Ascending aorta (tissue), 2 donors: ENCODE measurements at regions not wholly inside any gene's neighbourhood (a gene's known extent, or its start where the extent isn't known, plus 50 kb on each side); places are given as distances from the start of the nearest gene placed in this dataset.
"Not testable (repeated sequence)": the region's sequence is repeated elsewhere in the genome, so short reads cannot be mapped to it uniquely, and the experiment has no call there.

Experiments
- DNase-seq, 2 donors: peaks; one replicate each; pipeline ENCODE4 v3.0.0-alpha.2; 2019; ENCODE audit warnings: low spot score in 2 of 2
- H3K27ac ChIP-seq, 2 donors: fragments of 200-600 bp; sonication (generic); one replicate each; pipeline ENCODE4 v1.5.1; 2016 to 2017; ENCODE audit warnings: mild to moderate bottlenecking in 1 of 2
- H3K27me3 ChIP-seq: fragments of 200-600 bp; sonication (generic); one replicate; pipeline ENCODE4 v1.5.1; 2017
- H3K36me3 ChIP-seq, 2 donors: fragments of 200-600 bp; sonication (generic); one replicate each; pipeline ENCODE4 v1.5.1; 2016
- H3K4me1 ChIP-seq, 2 donors: fragments of 200-600 bp; sonication (generic); one replicate each; pipeline ENCODE4 v1.5.1; 2016 to 2017; ENCODE audit warnings: mild to moderate bottlenecking in 1 of 2
- H3K4me3 ChIP-seq, 2 donors: fragments of 200-600 bp; sonication (generic); one replicate each; pipeline ENCODE4 v1.5.1; 2016 to 2017; ENCODE audit warnings: mild to moderate bottlenecking in 1 of 2
- H3K9me3 ChIP-seq, 2 donors: fragments of 200-600 bp; sonication (generic); one replicate each; pipeline ENCODE4 v1.5.1; 2016
- intact Hi-C: fragments of 100-400 bp; cut with DNase I; formaldehyde crosslinking; loops from one replicate; pipeline ENCODE4 v1.15.1; 2023
- TF ChIP-seq, protein P1 (sequence below), 3 experiments: fragments of 200-600 bp in 2 of 3; fragments of 450-650 bp in 1 of 3; sonication (generic) in 2 of 3; IDR thresholded peaks; one replicate each; pipeline ENCODE4 v1.5.1; 2016 to 2019; ENCODE audit warnings: antibody characterized with exemption in 3 of 3, mild to moderate bottlenecking in 1 of 3, moderate library complexity in 1 of 3

DNA sequence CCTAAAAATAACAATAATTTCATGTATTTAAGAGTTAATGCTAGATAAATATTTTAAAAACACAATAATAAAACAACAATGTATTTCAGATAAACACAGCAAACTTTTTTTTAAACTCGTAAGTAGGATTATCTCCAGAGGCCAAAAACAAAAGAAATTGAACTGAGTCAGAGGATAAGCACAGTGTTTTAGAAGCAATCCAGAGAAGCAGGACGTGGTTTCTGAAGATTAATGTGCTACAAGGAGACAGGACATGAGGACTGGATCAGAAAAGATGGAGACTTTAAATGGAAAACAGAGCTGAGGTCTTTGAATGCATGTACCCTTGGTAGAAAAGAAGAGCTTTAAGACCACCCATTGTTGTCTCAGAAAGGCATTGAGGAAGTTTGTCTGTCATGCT, 491.2 kb upstream of the TLE4 start:
- Histone ChIP-seq H3K9me3 (no peaks in the 10 kb centered on the region), H3K27me3 (no peaks in the 10 kb centered on the region), H3K36me3 (no peaks in the 10 kb centered on the region), H3K27ac (no peak overlapping the region), H3K4me3 (no peak overlapping the region), H3K4me1 (no peaks in the 10 kb centered on the region)
- intact Hi-C loops = no loop called here
- DNase-seq = no peak
- TF ChIP-seq, protein P1, sequence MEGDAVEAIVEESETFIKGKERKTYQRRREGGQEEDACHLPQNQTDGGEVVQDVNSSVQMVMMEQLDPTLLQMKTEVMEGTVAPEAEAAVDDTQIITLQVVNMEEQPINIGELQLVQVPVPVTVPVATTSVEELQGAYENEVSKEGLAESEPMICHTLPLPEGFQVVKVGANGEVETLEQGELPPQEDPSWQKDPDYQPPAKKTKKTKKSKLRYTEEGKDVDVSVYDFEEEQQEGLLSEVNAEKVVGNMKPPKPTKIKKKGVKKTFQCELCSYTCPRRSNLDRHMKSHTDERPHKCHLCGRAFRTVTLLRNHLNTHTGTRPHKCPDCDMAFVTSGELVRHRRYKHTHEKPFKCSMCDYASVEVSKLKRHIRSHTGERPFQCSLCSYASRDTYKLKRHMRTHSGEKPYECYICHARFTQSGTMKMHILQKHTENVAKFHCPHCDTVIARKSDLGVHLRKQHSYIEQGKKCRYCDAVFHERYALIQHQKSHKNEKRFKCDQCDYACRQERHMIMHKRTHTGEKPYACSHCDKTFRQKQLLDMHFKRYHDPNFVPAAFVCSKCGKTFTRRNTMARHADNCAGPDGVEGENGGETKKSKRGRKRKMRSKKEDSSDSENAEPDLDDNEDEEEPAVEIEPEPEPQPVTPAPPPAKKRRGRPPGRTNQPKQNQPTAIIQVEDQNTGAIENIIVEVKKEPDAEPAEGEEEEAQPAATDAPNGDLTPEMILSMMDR (IDR thresholded peaks at IDR 0.05) = no peak

DNA sequence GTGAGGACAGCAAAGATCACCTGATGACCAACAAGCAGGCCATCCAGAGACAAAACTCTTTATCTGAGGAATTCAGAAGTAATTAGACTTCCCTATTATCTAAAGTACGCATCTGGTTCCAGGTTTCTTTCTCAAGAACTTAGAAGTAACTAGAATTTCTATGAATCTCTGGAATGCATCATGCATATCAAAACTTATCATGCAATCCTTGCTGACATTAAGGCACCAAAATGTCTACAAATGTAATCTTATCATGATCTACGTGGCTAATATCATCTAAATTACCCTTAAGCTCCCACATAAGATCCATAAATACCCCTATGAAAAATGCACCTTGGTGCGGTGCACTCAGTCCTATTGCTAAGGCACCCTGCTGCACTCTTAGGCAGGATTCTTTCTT, 488.1 kb upstream of the TLE4 start:
- intact Hi-C loops = no loop called here
- no peaks in the 10 kb centered on the region for H3K4me1 ChIP-seq

DNA sequence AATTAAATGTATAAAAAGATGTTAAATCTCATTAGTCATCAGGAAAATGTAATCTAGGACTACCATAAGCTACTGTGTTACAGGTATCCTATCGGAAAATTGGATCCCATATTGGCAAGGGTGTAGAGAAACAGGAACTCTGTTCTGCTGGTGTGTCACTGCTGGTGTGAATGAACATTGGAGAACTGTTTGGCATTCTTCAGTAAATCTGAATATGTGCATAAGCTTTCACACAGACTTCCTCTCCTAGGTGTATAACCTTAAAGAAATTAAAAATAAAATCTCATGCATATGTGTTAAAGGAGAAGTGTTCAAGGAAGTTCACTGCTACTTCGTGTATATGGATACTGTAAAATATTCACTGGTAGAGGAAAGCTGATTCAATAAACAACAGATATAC, 484.6 kb upstream of the TLE4 start:
- Histone ChIP-seq H3K27me3 (no peaks in the 10 kb centered on the region), H3K36me3 (no peaks in the 10 kb centered on the region), H3K4me1 (no peaks in the 10 kb centered on the region), H3K9me3 (no peaks in the 10 kb centered on the region), H3K27ac (no peak overlapping the region), H3K4me3 (no peak overlapping the region)
- intact Hi-C loops = no loop called here
- DNase-seq = no peak
- TF ChIP-seq, protein P1 (IDR thresholded peaks at IDR 0.05) = no peak

More for the DNA sequence above, 488.1 kb upstream of the TLE4 start:
- TF ChIP-seq, protein P1 (IDR thresholded peaks at IDR 0.05) = no peak
- no peak for DNase-seq
- H3K27me3 ChIP-seq = no peaks in the 10 kb centered on the region
- H3K27ac ChIP-seq = no peak overlapping the region
- H3K36me3 ChIP-seq = no peaks in the 10 kb centered on the region
- H3K4me3 ChIP-seq = no peak overlapping the region
- no peaks in the 10 kb centered on the region for H3K9me3 ChIP-seq

DNA sequence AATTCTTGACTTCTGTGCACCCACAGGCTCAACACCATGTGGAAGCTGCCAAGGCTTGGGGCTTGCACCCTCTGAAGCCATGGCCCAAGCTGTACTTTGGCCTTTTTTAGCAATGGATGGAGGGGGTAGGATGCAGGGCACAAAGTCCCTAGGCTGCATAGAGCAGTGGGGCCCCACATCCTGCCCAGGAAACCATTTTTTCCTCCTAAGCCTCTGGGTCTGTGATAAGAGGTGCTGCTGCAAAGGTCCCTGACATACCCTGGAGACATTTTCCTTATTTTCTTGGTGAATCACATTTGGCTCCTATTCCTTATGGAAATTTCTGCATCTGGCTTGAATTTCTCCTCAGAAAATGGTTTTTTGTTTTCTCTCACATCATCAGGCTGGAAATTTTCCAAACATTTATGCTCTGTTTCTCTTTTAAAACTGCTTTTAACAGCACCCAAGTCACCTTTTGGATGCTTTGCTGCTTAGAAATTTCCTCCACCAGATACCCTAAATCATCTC, 482.7 kb upstream of the TLE4 start:
- DNase-seq = no peak

DNA sequence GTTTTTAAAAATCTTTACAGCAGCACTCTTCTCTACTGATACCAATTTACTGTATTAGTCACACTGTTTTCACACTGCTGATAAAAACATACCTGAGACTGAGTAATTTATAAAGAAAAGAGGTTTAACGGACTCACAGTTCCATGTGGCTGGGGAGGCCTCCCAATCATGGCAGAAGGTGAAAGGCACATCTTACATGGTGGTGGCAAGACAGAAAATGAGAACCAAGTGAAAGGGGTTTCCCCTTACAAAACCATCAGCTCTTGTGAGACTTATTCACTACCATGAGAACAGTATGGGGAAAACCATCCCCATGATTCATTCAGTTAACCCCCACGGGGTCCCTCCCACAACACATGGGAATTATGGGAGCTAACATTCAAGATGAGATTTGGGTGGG, 481.9 kb upstream of the TLE4 start:
- H3K27ac ChIP-seq, H3K36me3 ChIP-seq, H3K9me3 ChIP-seq, H3K27me3 ChIP-seq, DNase-seq, H3K4me3 ChIP-seq, intact Hi-C loops, H3K4me1 ChIP-seq: not testable (repeated sequence)

More for the DNA sequence above, 482.7 kb upstream of the TLE4 start:
- intact Hi-C loops = no loop called here
- H3K27ac ChIP-seq = no peak overlapping the region
- no peaks in the 10 kb centered on the region for H3K9me3 ChIP-seq
- no peaks in the 10 kb centered on the region for H3K36me3 ChIP-seq
- no peaks in the 10 kb centered on the region for H3K4me1 ChIP-seq
- H3K27me3 ChIP-seq = no peaks in the 10 kb centered on the region
- no peak overlapping the region for H3K4me3 ChIP-seq
- TF ChIP-seq, protein P1 (IDR thresholded peaks at IDR 0.05) = no peak

DNA sequence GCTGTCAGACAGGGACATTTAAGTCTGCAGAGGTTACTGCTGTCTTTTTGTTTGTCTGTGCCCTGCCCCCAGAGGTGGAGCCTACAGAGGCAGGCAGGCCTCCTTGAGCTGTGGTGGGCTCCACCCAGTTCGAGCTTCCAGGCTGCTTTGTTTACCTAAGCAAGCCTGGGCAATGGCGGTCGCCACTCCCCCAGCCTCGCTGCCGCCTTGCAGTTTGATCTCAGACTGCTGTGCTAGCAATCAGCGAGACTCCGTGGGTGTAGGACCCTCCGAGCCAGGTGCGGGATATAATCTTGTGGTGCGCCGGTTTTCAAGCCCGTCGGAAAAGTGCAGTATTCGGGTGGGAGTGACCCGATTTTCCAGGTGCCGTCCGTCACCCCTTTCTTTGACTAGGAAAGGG, 468.5 kb upstream of the TLE4 start:
- H3K9me3 ChIP-seq, H3K4me3 ChIP-seq, H3K36me3 ChIP-seq, H3K27ac ChIP-seq, H3K4me1 ChIP-seq, intact Hi-C loops, DNase-seq, H3K27me3 ChIP-seq: not testable (repeated sequence)

DNA sequence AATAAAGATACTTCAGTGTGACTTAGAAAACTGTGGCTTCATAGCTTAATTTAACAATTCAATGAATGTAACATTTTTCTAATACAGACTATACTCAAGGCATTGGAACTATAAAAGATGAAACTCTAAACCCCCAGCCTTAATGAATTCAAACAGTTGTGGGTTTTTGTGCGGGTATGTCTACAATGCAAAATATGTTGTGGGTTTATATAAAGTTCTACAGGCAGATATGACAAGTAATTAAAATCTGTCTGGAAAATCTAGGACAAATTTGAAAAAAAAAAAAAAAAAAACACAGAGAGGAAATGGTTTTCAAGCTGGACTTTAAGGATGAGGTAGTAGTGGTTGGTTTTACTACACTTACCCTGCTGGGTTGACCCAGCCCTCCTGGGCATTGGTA, 467.5 kb upstream of the TLE4 start:
- TF ChIP-seq, protein P1 (IDR thresholded peaks at IDR 0.05) = no peak
- Histone ChIP-seq H3K4me1 (no peaks in the 10 kb centered on the region), H3K4me3 (no peak overlapping the region), H3K36me3 (no peaks in the 10 kb centered on the region), H3K9me3 (no peaks in the 10 kb centered on the region), H3K27ac (no peak overlapping the region), H3K27me3 (no peaks in the 10 kb centered on the region)
- no peak for DNase-seq
- intact Hi-C loops = no loop called here
